ENCODE measurements at regions not wholly inside any gene's neighbourhood (a gene's known extent, or its start where the extent isn't known, plus 50 kb on each side); places are given as distances from the start of the nearest gene placed in this dataset.

DNA sequence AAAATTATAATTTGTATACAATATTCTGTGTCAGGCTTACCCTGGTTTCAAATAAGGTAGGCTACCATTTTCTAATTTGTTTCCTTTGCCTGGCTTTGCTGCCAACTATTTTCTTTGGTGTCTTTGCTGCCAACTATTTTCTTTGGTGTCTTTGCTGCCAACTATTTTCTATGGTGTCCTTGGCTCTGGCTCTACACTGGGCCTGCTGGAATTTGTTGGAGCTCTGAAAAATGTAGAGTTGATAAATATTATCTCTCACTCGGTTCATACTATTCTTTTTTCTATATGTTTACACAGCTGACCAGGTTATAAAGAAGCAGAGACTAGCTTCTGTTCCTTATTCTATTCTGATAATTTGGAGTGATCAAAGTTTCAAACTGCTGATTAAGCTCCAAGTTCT lies 768.0 kb upstream of the PHF14 start:
- TF ChIP-seq GATA3 (IDR thresholded peaks at IDR 0.05; ENCODE audit: low read depth, low read length) = no peak
- TF ChIP-seq GATA2 (IDR thresholded peaks at IDR 0.05; ENCODE audit: low read depth, low read length) = no peak
